GM12878 (cell line): ENCODE measurements at regions not wholly inside any gene's neighbourhood (a gene's known extent, or its start where the extent isn't known, plus 50 kb on each side); places are given as distances from the start of the nearest gene placed in this dataset.

Source experiments
- ATAC-seq: fragments of 200-7000 bp; cut with Tn5 transposase; 3 replicates; pipeline ENCODE4 v1.9.1; 2020; ENCODE audit warnings: mild to moderate bottlenecking, moderate library complexity
- BruUV-seq: library from RNA; stranded (reverse); fragments of 400-500 nt; replicated peaks from 2 replicates; lab custom pipeline; 2021; lab: Mats Ljungman, UMichigan
- CTCF ChIA-PET: fragments of 300-600 bp; sonication (Branson Sonifier 250); formaldehyde crosslinking; extraction: SDS; loops from one replicate; lab custom pipeline; 2021; ENCODE audit warnings: inconsistent platforms; lab: Yijun Ruan, JAX
- POLR2A ChIA-PET: fragments of 350-600 bp; formaldehyde crosslinking; extraction: SDS; loops from one replicate; lab custom pipeline; 2021; ENCODE audit warnings: inconsistent platforms; lab: Charles Lee
- RAD21 ChIA-PET: fragments of 300-600 bp; sonication (Branson Sonifier 250); formaldehyde crosslinking; loops from one replicate; lab custom pipeline; 2023; ENCODE audit warnings: antibody characterized with exemption; ENCODE audit not compliant: unreplicated experiment; lab: Charles Lee
- SMC1A ChIA-PET: fragments of 300-600 bp; sonication (Branson Sonifier 250); formaldehyde crosslinking; loops from one replicate; lab custom pipeline; 2023; ENCODE audit not compliant: unreplicated experiment, uncharacterized antibody; lab: Charles Lee
- DNase-seq: peaks from one replicate; pipeline ENCODE4 v3.0.0-alpha.2; 2011; ENCODE audit warnings: low read depth, low spot score
- FAIRE-seq: peaks from 3 replicates; lab custom pipeline; 2011; peaks lifted over from hg19 to GRCh38; lab: Jason Lieb, UNC
- H2AFZ ChIP-seq: 2 replicates; pipeline ENCODE4 v1.6.0; 2011; ENCODE audit warnings: low read depth, low read length, control low read depth; ENCODE audit not compliant: control insufficient read depth
- H3K27ac ChIP-seq: 2 replicates; pipeline ENCODE4 v1.5.1; 2011; ENCODE audit warnings: control low read depth; ENCODE audit not compliant: control insufficient read depth, insufficient read depth
- H3K27me3 ChIP-seq, 2 experiments: replicated peaks in 1 of 2; 2 replicates each; pipeline versions ENCODE4 v1.6.0 to v1.6.1; 2011; ENCODE audit warnings: low read length in 1 of 2; ENCODE audit not compliant: control insufficient read depth in 2 of 2, insufficient read depth in 2 of 2
- H3K36me3 ChIP-seq, 2 experiments: 2 replicates each; pipeline ENCODE4 v1.5.1; 2011; ENCODE audit warnings: low read length in 1 of 2; ENCODE audit not compliant: control insufficient read depth in 2 of 2, insufficient read depth in 2 of 2
- H3K4me1 ChIP-seq: 2 replicates; pipeline ENCODE4 v1.6.1; 2011; ENCODE audit warnings: mild to moderate bottlenecking, low read length, moderate library complexity, mixed read lengths; ENCODE audit not compliant: control insufficient read depth, insufficient read depth
- H3K4me2 ChIP-seq: 2 replicates; pipeline ENCODE4 v1.6.0; 2011; ENCODE audit warnings: control low read depth; ENCODE audit not compliant: control insufficient read depth, insufficient read depth
- H3K4me3 ChIP-seq: fragments of 200-600 bp; sonication (generic); 2 replicates; pipeline ENCODE4 v1.5.1; 2016
- H3K79me2 ChIP-seq: 2 replicates; pipeline ENCODE4 v1.6.0; 2011; ENCODE audit warnings: low read length; ENCODE audit not compliant: control insufficient read depth, insufficient read depth
- H3K9ac ChIP-seq: 2 replicates; pipeline ENCODE4 v1.8.0; 2011; ENCODE audit warnings: low read length, control low read depth, mixed read lengths; ENCODE audit not compliant: control insufficient read depth, insufficient read depth
- H3K9me3 ChIP-seq: replicated peaks from 3 replicates; pipeline ENCODE4 v1.5.1; 2011; ENCODE audit warnings: mild to moderate bottlenecking, low read length; ENCODE audit not compliant: control insufficient read depth, insufficient read depth
- H4K20me1 ChIP-seq: 2 replicates; pipeline ENCODE4 v1.6.0; 2011; ENCODE audit not compliant: control insufficient read depth, insufficient read depth
- ATF7 ChIP-seq: fragments of 450-650 bp; IDR thresholded peaks from 2 replicates; pipeline ENCODE4 v1.6.1; 2016; ENCODE audit warnings: low read depth, mild to moderate bottlenecking
- BACH1 ChIP-seq: fragments of 450-650 bp; IDR thresholded peaks from 2 replicates; pipeline ENCODE4 v1.6.1; 2017; ENCODE audit warnings: mild to moderate bottlenecking, borderline replicate concordance
- BMI1 ChIP-seq: fragments of 450-650 bp; IDR thresholded peaks from 2 replicates; pipeline ENCODE4 v1.6.1; 2016; ENCODE audit warnings: mild to moderate bottlenecking, moderate library complexity, borderline replicate concordance
- CEBPB ChIP-seq, 2 experiments: fragments of 150-350 bp in 1 of 2; IDR thresholded peaks; 2 replicates each; pipeline ENCODE4 v1.6.1; 2012 to 2014; ENCODE audit warnings: low read depth in 2 of 2, low read length in 2 of 2, borderline replicate concordance in 1 of 2, inconsistent platforms in 1 of 2
- CHD2 ChIP-seq: IDR thresholded peaks from 2 replicates; pipeline ENCODE4 v1.6.1; 2011; ENCODE audit warnings: low read depth, low read length, improper control_type of control experiment, borderline replicate concordance
- HDAC6 ChIP-seq: fragments of 200-600 bp; sonication (generic); IDR thresholded peaks from one replicate; pipeline ENCODE4 v1.8.0; 2017; ENCODE audit warnings: antibody characterized with exemption; ENCODE audit not compliant: unreplicated experiment
- IKZF2 ChIP-seq, 2 experiments: fragments of 450-650 bp; IDR thresholded peaks; 2 replicates each; pipeline ENCODE4 v1.6.1; 2017; ENCODE audit warnings: mild to moderate bottlenecking in 2 of 2, moderate library complexity in 2 of 2
- IRF4 ChIP-seq: IDR thresholded peaks from 2 replicates; pipeline ENCODE4 v1.6.1; 2011; ENCODE audit warnings: low read depth, low read length
- KLF5 ChIP-seq: fragments of 450-650 bp; IDR thresholded peaks from 2 replicates; pipeline ENCODE4 v1.6.1; 2014; ENCODE audit warnings: mild to moderate bottlenecking; ENCODE audit not compliant: partially characterized antibody
- MAX ChIP-seq: IDR thresholded peaks from 2 replicates; pipeline ENCODE4 v1.6.1; 2012; ENCODE audit warnings: low read depth, low read length, improper control_type of control experiment
- NR2C1 ChIP-seq: fragments of 450-650 bp; IDR thresholded peaks from 2 replicates; pipeline ENCODE4 v1.6.1; 2017; ENCODE audit warnings: antibody characterized with exemption, mild to moderate bottlenecking, moderate library complexity
- NR2C2 ChIP-seq: IDR thresholded peaks from 2 replicates; pipeline ENCODE4 v1.6.1; 2011; ENCODE audit warnings: borderline replicate concordance, low read depth; ENCODE audit not compliant: control insufficient read depth, insufficient read length
- RB1 ChIP-seq: fragments of 450-650 bp; formaldehyde crosslinking; IDR thresholded peaks from 2 replicates; pipeline ENCODE4 v1.6.1; 2017; ENCODE audit warnings: mild to moderate bottlenecking, borderline replicate concordance
- RBBP5 ChIP-seq: fragments of 200-600 bp; sonication (generic); conservative IDR thresholded peaks from 2 replicates; pipeline ENCODE4 v1.6.1; 2016
- RFX5 ChIP-seq: IDR thresholded peaks from 2 replicates; pipeline ENCODE4 v1.6.1; 2011; ENCODE audit warnings: low read depth, low read length, improper control_type of control experiment
- SMARCA5 ChIP-seq: fragments of 450-650 bp; IDR thresholded peaks from 2 replicates; pipeline ENCODE4 v1.6.1; 2017; ENCODE audit warnings: mild to moderate bottlenecking
- SP1 ChIP-seq: IDR thresholded peaks from one replicate; pipeline ENCODE4 v1.6.1; 2011; ENCODE audit warnings: low read depth, low read length
- SREBF2 ChIP-seq: IDR thresholded peaks from 2 replicates; pipeline ENCODE4 v1.6.1; 2012; ENCODE audit warnings: mild to moderate bottlenecking, low read length
- SUZ12 ChIP-seq: fragments of 200-600 bp; sonication (generic); IDR thresholded peaks from one replicate; pipeline ENCODE4 v1.6.1; 2018; ENCODE audit warnings: antibody characterized with exemption, mild to moderate bottlenecking; ENCODE audit not compliant: unreplicated experiment
- TCF12 ChIP-seq: IDR thresholded peaks from 2 replicates; pipeline ENCODE4 v1.6.1; 2011; ENCODE audit warnings: low read depth, mild to moderate bottlenecking, low read length
- ZBTB40 ChIP-seq: fragments of 450-650 bp; IDR thresholded peaks from 2 replicates; pipeline ENCODE4 v1.6.1; 2016; ENCODE audit warnings: mild to moderate bottlenecking, moderate library complexity, borderline replicate concordance
- ZNF384 ChIP-seq: IDR thresholded peaks from 2 replicates; pipeline ENCODE4 v1.6.1; 2012; ENCODE audit warnings: low read depth, mild to moderate bottlenecking, low read length, improper control_type of control experiment, borderline replicate concordance
- in situ Hi-C: fragments of 300-500 bp; cut with MboI; formaldehyde crosslinking; loops from 9 replicates; pipeline ENCODE4 v1.14.3; 2018; ENCODE audit warnings: mixed read lengths
- intact Hi-C: fragments of 100-400 bp; cut with micrococcal nuclease; formaldehyde crosslinking; loops from one replicate; pipeline ENCODE4 v1.14.2; 2022; ENCODE audit not compliant: unreplicated experiment

GRCh38 chr4:155122382-155122781 is 86.1 kb upstream of the NPY2R start (continued):
- TF ChIP-seq NR2C2 (no peak), BMI1 (no peak), SMARCA5 (no peak), MAX (no peak), ZBTB40 (no peak), ATF7 (no peak), IRF4 (no peak), BACH1 (no peak)

- in situ Hi-C loops: no loop called here
- no peaks in the 10 kb centered on the region for H3K36me3 ChIP-seq
- H3K4me1 ChIP-seq: no peaks in the 10 kb centered on the region
- ChIA-PET SMC1A (no interaction called here), RAD21 (no interaction called here), CTCF (no interaction called here), POLR2A (no interaction called here)
- DNase-seq: no peak
- ATAC-seq: no peak
- no peak overlapping the region for H3K9ac ChIP-seq
- intact Hi-C loops: no loop called here
- H3K4me3 ChIP-seq: no peak overlapping the region
- H3K27ac ChIP-seq: no peak overlapping the region
- H2AFZ ChIP-seq: no peak overlapping the region
- H4K20me1 ChIP-seq: no peaks in the 10 kb centered on the region
- H3K79me2 ChIP-seq: no peaks in the 10 kb centered on the region
- no peak for FAIRE-seq
- no peak overlapping the region for H3K4me2 ChIP-seq
- no peaks in the 10 kb centered on the region for H3K27me3 ChIP-seq
- no TSS peak for BruUV-seq
- H3K9me3 ChIP-seq: no peaks in the 10 kb centered on the region
- TF ChIP-seq IRF4 (no peak), NR2C1 (no peak), ZNF384 (no peak), SREBF2 (no peak), RB1 (no peak), SUZ12 (no peak), TCF12 (no peak), RBBP5 (no peak), RFX5 (no peak), CHD2 (no peak), SP1 (no peak), HDAC6 (no peak), IKZF2 (IDR thresholded peaks at IDR 0.05) (no peak), CEBPB (IDR thresholded peaks at IDR 0.05; ENCODE audit: borderline replicate concordance in 1 of 2, low read depth in 2 of 2, low read length in 2 of 2) (no peak), KLF5 (no peak)
Measured at GRCh38 chr4:155134136-155134535, 74.3 kb upstream of the NPY2R start.
